A172 (cell line): ENCODE measurements at regions not wholly inside any gene's neighbourhood (a gene's known extent, or its start where the extent isn't known, plus 50 kb on each side); places are given as distances from the start of the nearest gene placed in this dataset.
A peak's percentile ranks its signal among the peaks of the same experiment; 100 is the strongest.
"Not testable (repeated sequence)": the region's sequence is repeated elsewhere in the genome, so short reads cannot be mapped to it uniquely, and the experiment has no call there.

Experiments
- DNase-seq: peaks from one replicate; pipeline ENCODE4 v3.0.0-alpha.2; 2015; ENCODE audit warnings: low spot score

DNA sequence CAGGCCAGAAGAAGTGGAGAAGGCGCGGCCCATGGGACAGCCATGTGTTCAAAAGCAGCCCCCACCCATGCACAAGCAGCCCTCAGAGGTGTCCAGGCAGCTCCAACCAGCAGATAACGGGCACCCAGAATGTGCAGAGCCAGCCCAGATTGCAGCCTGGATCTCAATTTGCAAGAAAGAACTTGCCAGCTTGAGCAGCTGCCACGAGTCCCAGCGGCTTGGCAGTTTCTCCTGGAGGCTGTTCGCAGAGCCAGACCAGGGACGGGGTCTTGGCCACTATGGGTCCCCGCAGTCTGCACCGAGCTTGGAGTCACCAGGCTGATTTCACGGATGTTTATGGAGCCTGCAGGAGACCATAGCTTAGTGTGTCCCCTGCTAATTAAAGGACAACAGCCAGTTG is 61.4 kb upstream of the SULF2 start:
- DNase-seq = not testable (repeated sequence)

GRCh38 chr20:47845382-47845977 is 60.2 kb upstream of the SULF2 start:
- DNase-seq = peak; percentile 18

- DNase-seq = peak; percentile 23
Measured at GRCh38 chr20:47844568-47844906, 59.3 kb upstream of the SULF2 start.

GRCh38 chr20:47843886-47844567 is 58.7 kb upstream of the SULF2 start:
- DNase-seq = peak; percentile 22

- DNase-seq = not testable (repeated sequence)
Measured at GRCh38 chr20:47842950-47843349, 57.7 kb upstream of the SULF2 start.

GRCh38 chr20:47842004-47842403 is 56.7 kb upstream of the SULF2 start:
- not testable (repeated sequence) for DNase-seq

DNA sequence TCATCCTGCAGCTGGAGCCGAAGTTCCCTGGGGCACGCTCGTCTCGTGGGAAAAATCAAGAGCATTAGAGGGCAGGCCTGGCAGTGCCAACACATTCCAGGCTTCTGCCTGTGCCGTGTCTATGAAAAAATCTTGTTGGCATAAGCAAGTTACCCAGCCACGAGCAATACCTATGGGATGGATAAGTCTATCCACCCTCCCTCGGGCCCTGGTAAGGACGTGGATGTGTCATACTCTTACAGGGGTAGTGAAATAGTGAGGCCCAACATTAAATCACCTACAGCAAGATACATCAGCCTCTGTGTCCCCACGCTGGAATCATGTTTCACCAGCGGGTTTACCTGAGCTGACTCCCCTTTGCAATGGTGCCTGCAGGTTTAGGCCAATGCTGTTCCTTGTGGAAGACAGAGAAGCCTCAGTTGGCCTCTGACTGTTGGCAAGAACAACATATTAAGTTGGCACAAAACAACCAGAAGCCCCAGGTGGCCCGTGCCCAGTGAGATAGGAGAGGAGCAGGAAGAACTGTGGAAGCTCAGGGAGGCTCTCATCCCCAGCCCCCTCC is 51.1 kb upstream of the SULF2 start:
- not testable (repeated sequence) for DNase-seq
